Hepatocyte (in vitro differentiated cells): ENCODE measurements at regions not wholly inside any gene's neighbourhood (a gene's known extent, or its start where the extent isn't known, plus 50 kb on each side); places are given as distances from the start of the nearest gene placed in this dataset.

Source experiments
- DNase-seq: peaks from one replicate; pipeline ENCODE4 v3.0.0-alpha.2; 2016; ENCODE audit warnings: low spot score
- H2AFZ ChIP-seq: fragments of 200-600 bp; sonication (generic); 2 replicates; pipeline ENCODE4 v1.6.0; 2016; ENCODE audit warnings: antibody characterized with exemption, mild to moderate bottlenecking
- H3K27ac ChIP-seq: fragments of 200-600 bp; sonication (generic); 2 replicates; pipeline ENCODE4 v1.5.1; 2016; ENCODE audit warnings: mild to moderate bottlenecking
- H3K27me3 ChIP-seq: fragments of 200-600 bp; sonication (generic); 2 replicates; pipeline ENCODE4 v1.6.1; 2016
- H3K36me3 ChIP-seq: fragments of 200-600 bp; sonication (generic); replicated peaks from 2 replicates; pipeline ENCODE4 v1.5.1; 2016; ENCODE audit warnings: low read depth; ENCODE audit not compliant: insufficient read depth
- H3K4me1 ChIP-seq: fragments of 200-600 bp; sonication (generic); 2 replicates; pipeline ENCODE4 v1.5.1; 2016; ENCODE audit warnings: mild to moderate bottlenecking, moderate library complexity; ENCODE audit not compliant: insufficient read depth
- H3K4me2 ChIP-seq: fragments of 200-600 bp; sonication (generic); 2 replicates; pipeline ENCODE4 v1.6.0; 2016
- H3K4me3 ChIP-seq: fragments of 200-600 bp; sonication (generic); 2 replicates; pipeline ENCODE4 v1.5.1; 2016; ENCODE audit warnings: mild to moderate bottlenecking
- H3K79me2 ChIP-seq: fragments of 200-600 bp; sonication (generic); 2 replicates; pipeline ENCODE4 v1.6.0; 2017; ENCODE audit warnings: mild to moderate bottlenecking
- H3K9me2 ChIP-seq: fragments of 200-600 bp; sonication (generic); replicated peaks from 2 replicates; pipeline ENCODE4 v1.6.0; 2017; ENCODE audit warnings: mild to moderate bottlenecking; ENCODE audit not compliant: insufficient read depth
- H3K9me3 ChIP-seq: fragments of 200-600 bp; sonication (generic); 2 replicates; pipeline ENCODE4 v1.5.1; 2016; ENCODE audit warnings: low read depth, mild to moderate bottlenecking
- H4K20me1 ChIP-seq: fragments of 200-600 bp; sonication (generic); 2 replicates; pipeline ENCODE4 v1.6.0; 2016; ENCODE audit warnings: mild to moderate bottlenecking; ENCODE audit not compliant: insufficient read depth, poor library complexity, severe bottlenecking
- CTCF ChIP-seq: fragments of 200-600 bp; sonication (generic); IDR thresholded peaks from 2 replicates; pipeline ENCODE4 v1.5.1; 2016; ENCODE audit warnings: antibody characterized with exemption, mild to moderate bottlenecking; ENCODE audit not compliant: poor library complexity
- EZH2 ChIP-seq: fragments of 200-600 bp; sonication (generic); IDR thresholded peaks from 2 replicates; pipeline ENCODE4 v1.6.1; 2016; ENCODE audit warnings: antibody characterized with exemption, mild to moderate bottlenecking, borderline replicate concordance
- EZH2phosphoT487 ChIP-seq: fragments of 200-600 bp; sonication (generic); IDR thresholded peaks from one replicate; pipeline ENCODE4 v1.6.1; 2018; ENCODE audit warnings: antibody characterized with exemption, mild to moderate bottlenecking, low read depth, moderate library complexity; ENCODE audit not compliant: unreplicated experiment, severe bottlenecking
- WGBS: methylation state at CpG from one replicate; pipeline ENCODE4 v1.1.6; 2016; ENCODE audit warnings: low lambda C conversion rate; ENCODE audit errors: missing lambda C conversion rate; 5-methylcytosine and 5-hydroxymethylcytosine counted together

DNA sequence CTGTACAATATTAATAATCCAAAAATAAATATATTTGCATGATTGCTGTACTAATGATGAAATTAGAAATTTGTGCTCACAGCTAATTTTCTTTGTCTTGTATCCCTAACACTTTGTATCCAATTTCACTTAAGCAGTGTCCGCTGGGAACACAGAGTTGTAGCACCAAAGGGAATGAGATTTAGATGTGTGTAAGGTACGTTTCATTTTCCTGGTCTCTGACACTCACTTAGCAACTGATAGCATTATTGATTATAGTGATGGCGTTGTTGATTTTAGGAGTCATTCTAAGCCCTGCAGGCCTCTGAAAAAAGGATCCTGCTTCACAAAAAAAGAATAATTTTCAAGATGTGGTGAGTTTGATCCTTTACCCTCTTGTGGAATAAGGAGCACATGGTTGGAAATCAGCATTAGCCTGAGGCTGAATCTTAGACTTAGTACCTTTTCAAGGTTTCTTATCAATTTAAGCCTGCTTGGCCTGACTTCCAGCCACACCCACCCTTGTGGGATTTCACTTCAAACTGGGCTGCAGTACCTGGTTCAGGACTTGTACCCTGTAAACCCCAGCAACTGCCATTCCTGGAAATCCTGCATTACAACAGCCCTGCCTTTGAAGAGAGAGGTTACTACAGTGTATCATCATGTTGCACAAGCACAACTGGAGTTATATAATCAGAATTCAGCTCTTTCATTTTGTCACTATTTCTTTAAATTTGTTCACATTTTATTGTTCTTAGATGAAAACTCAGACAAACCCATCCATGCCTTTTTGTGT is 116.2 kb downstream of the RND3 start:
- no peaks in the 10 kb centered on the region for H4K20me1 ChIP-seq
- H3K27ac ChIP-seq = peak overlapping the region; percentile 37
- TF ChIP-seq CTCF (no peak), EZH2phosphoT487 (no peak), EZH2 (no peak)
- H3K27me3 ChIP-seq = no peaks in the 10 kb centered on the region
- H3K36me3 ChIP-seq = no peaks in the 10 kb centered on the region
- no peak overlapping the region for H2AFZ ChIP-seq
- no peak overlapping the region for H3K4me3 ChIP-seq
- H3K4me2 ChIP-seq = peak overlapping the region; percentile 40
- no peaks in the 10 kb centered on the region for H3K79me2 ChIP-seq
- DNase-seq = peak; percentile 69
- H3K9me3 ChIP-seq = peaks cover 3% of the 10 kb centered on the region
- H3K4me1 ChIP-seq = peaks cover 16% of the 10 kb centered on the region
- 62% methylated on average over 3 of the region's 3 CpGs for WGBS
- no peaks in the 10 kb centered on the region for H3K9me2 ChIP-seq

GRCh38 chr2:150370561-150370960 is 116.9 kb downstream of the RND3 start:
- no peak overlapping the region for H3K27ac ChIP-seq
- H3K36me3 ChIP-seq = no peaks in the 10 kb centered on the region
- no peaks in the 10 kb centered on the region for H3K79me2 ChIP-seq
- H4K20me1 ChIP-seq = no peaks in the 10 kb centered on the region
- H3K4me1 ChIP-seq = peaks cover 16% of the 10 kb centered on the region
- H3K9me2 ChIP-seq = no peaks in the 10 kb centered on the region
- no peak for DNase-seq
- H3K4me3 ChIP-seq = no peak overlapping the region
- no peak overlapping the region for H2AFZ ChIP-seq
- H3K27me3 ChIP-seq = no peaks in the 10 kb centered on the region
- no peak for TF ChIP-seq EZH2
- TF ChIP-seq EZH2phosphoT487 = no peak
- TF ChIP-seq CTCF = no peak
- H3K9me3 ChIP-seq = peaks cover 3% of the 10 kb centered on the region
- peak overlapping the region; percentile 40 for H3K4me2 ChIP-seq
- WGBS = 76% methylated on average over 4 of the region's 4 CpGs

DNA sequence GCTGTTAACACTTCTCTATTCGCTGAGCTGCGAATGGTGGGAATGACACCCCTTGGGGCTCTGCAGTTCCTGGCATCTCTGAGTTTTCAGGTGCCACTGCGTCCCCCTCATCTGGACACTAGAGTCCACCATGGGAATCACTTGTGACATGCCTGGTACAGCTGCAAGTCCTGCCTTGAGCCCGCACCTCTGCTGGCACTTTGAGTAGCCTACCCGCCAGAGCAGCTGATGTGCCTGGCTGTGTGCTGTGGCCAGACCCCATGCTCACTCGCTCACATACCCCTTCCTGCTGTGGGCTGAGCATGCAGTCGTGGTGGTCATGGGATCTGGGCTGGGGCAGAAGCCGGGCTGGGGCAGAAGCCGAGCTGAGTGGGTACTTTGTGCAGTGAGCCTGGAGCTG is 117.6 kb downstream of the RND3 start:
- TF ChIP-seq CTCF (no peak), EZH2phosphoT487 (no peak), EZH2 (no peak)
- 97% methylated on average over 9 of the region's 9 CpGs for WGBS
- H3K4me3 ChIP-seq = no peak overlapping the region
- DNase-seq = no peak
- H3K9me3 ChIP-seq = peaks cover 3% of the 10 kb centered on the region
- H3K4me2 ChIP-seq = no peak overlapping the region
- no peaks in the 10 kb centered on the region for H3K36me3 ChIP-seq
- no peaks in the 10 kb centered on the region for H4K20me1 ChIP-seq
- no peak overlapping the region for H3K27ac ChIP-seq
- H3K9me2 ChIP-seq = no peaks in the 10 kb centered on the region
- H3K79me2 ChIP-seq = no peaks in the 10 kb centered on the region
- no peaks in the 10 kb centered on the region for H3K27me3 ChIP-seq
- H2AFZ ChIP-seq = no peak overlapping the region
- H3K4me1 ChIP-seq = peaks cover 16% of the 10 kb centered on the region
